ENCODE measurements at regions not wholly inside any gene's neighbourhood (a gene's known extent, or its start where the extent isn't known, plus 50 kb on each side); places are given as distances from the start of the nearest gene placed in this dataset.

GRCh38 chr6:23403460-23403859 lies 722.6 kb upstream of the NRSN1 start:
- no peaks in the 10 kb centered on the region for H3K36me3 ChIP-seq
- no peaks in the 10 kb centered on the region for H3K9me3 ChIP-seq
- H3K4me3 ChIP-seq, result no peak overlapping the region
- H3K27ac ChIP-seq, result no peak overlapping the region
- TF ChIP-seq, protein P1, sequence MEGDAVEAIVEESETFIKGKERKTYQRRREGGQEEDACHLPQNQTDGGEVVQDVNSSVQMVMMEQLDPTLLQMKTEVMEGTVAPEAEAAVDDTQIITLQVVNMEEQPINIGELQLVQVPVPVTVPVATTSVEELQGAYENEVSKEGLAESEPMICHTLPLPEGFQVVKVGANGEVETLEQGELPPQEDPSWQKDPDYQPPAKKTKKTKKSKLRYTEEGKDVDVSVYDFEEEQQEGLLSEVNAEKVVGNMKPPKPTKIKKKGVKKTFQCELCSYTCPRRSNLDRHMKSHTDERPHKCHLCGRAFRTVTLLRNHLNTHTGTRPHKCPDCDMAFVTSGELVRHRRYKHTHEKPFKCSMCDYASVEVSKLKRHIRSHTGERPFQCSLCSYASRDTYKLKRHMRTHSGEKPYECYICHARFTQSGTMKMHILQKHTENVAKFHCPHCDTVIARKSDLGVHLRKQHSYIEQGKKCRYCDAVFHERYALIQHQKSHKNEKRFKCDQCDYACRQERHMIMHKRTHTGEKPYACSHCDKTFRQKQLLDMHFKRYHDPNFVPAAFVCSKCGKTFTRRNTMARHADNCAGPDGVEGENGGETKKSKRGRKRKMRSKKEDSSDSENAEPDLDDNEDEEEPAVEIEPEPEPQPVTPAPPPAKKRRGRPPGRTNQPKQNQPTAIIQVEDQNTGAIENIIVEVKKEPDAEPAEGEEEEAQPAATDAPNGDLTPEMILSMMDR (IDR thresholded peaks at IDR 0.05), result no peak
- TF ChIP-seq POLR2A (IDR thresholded peaks at IDR 0.05) (no peak), EP300 (IDR thresholded peaks at IDR 0.05) (no peak)
- WGBS, 2 donors, result 70 to 76% methylated on average over 5 of the region's 5 CpGs
- DNase-seq (ENCODE audit: low spot score in 2 of 2), result no peak
- H3K27me3 ChIP-seq, result no peaks in the 10 kb centered on the region
- H3K4me1 ChIP-seq, result no peaks in the 10 kb centered on the region

- 60 to 79% methylated on average over 7 of the region's 7 CpGs for WGBS, 2 donors
- no peaks in the 10 kb centered on the region for H3K9me3 ChIP-seq
- H3K27ac ChIP-seq, result no peak overlapping the region
Observed at GRCh38 chr6:23409531-23409930, 716.5 kb upstream of the NRSN1 start.

DNA sequence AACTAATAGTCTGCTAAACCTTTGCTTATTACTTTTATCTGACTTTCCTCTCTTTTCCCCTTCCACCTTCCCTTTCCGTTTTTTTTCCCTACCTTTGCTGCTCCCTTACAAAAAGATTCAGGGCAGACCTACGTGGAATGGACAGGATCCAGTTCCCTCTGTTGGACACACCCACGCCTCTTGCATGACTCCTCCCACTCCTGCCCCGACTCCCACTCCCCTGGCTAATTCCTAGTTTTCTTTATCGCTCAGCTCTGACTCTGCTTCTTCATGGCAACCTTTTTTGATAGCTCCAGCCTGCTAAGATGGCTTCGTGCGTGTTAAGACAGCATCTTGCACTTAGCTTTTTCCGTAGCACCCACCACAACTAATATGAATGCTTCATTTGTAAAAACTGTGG lies 715.6 kb upstream of the NRSN1 start:
- Histone ChIP-seq H3K9me3 (no peaks in the 10 kb centered on the region), H3K27me3 (no peaks in the 10 kb centered on the region), H3K36me3 (no peaks in the 10 kb centered on the region), H3K4me1 (no peaks in the 10 kb centered on the region), H3K27ac (no peak overlapping the region), H3K4me3 (no peak overlapping the region)
- TF ChIP-seq EP300 (IDR thresholded peaks at IDR 0.05) (no peak), POLR2A (IDR thresholded peaks at IDR 0.05) (no peak)
- TF ChIP-seq, protein P1 (IDR thresholded peaks at IDR 0.05), result no peak
- WGBS, 2 donors, result 90 to 91% methylated on average over 8 of the region's 8 CpGs
- DNase-seq (ENCODE audit: low spot score in 2 of 2), result no peak

More at GRCh38 chr6:23409531-23409930, 716.5 kb upstream of the NRSN1 start:
- no peak overlapping the region for H3K4me3 ChIP-seq
- H3K27me3 ChIP-seq, result no peaks in the 10 kb centered on the region
- H3K36me3 ChIP-seq, result no peaks in the 10 kb centered on the region
- TF ChIP-seq EP300 (IDR thresholded peaks at IDR 0.05), result no peak
- TF ChIP-seq, protein P1 (IDR thresholded peaks at IDR 0.05), result no peak
- no peak for TF ChIP-seq POLR2A (IDR thresholded peaks at IDR 0.05)
- no peak for DNase-seq (ENCODE audit: low spot score in 2 of 2)
- no peaks in the 10 kb centered on the region for H3K4me1 ChIP-seq

DNA sequence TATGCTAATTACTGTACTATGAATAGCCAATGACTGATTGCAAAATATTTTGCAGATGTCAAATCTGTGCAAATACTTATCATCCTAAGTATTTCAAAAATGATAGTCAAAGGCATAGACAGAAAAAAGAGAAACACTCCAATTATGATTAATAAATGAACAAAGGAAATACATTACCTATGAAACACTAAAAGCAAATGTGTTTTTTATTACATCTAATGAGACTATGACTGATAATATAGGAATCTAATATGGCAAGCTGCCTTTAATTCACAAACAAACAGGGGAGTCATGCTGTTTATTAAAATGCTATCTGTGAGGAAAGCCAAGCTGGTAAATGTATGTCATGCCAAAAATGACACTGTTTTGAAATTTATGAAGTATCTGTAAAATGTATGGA lies 713.2 kb upstream of the NRSN1 start:
- H3K36me3 ChIP-seq, result no peaks in the 10 kb centered on the region
- H3K4me1 ChIP-seq, result no peaks in the 10 kb centered on the region
- H3K4me3 ChIP-seq, result no peak overlapping the region
- H3K9me3 ChIP-seq, result no peaks in the 10 kb centered on the region
- TF ChIP-seq POLR2A (IDR thresholded peaks at IDR 0.05), result no peak
- TF ChIP-seq, protein P1 (IDR thresholded peaks at IDR 0.05), result no peak
- no peak for TF ChIP-seq EP300 (IDR thresholded peaks at IDR 0.05)
- no peaks in the 10 kb centered on the region for H3K27me3 ChIP-seq
- H3K27ac ChIP-seq, result no peak overlapping the region
- DNase-seq (ENCODE audit: low spot score in 2 of 2), result no peak

DNA sequence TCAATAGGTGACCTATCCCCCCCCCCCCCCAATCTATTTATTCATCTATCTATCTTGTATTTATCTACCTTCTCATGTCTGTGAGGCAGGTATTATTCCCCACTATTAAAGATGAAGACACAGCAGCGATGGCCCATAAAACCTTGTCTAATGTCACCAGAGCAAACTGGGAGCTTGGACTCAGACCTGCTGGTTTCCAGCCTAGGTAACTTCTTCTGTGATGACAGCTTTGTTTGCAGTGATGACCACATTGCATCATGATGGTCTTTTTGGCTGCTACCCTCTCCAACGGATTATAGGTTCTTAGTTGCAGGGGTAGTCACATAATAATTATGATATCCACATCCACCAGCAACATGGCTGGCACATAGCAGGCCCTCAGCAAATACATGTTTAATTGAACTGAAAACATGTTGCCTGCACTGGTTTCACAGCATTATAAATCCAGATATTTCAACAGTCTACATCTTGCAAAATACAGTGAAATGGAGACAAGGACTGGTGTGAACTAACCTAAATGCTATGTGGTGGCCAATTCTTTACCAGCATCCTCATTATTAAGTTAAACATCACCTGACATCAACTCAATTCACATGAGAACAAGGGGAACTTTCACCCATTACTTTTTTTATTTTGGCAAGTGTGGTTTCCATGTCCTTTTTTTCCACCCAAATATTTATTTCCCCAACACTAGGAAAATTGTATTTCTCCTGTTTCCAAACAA lies 712.5 kb upstream of the NRSN1 start:
- Histone ChIP-seq H3K4me3 (no peak overlapping the region), H3K4me1 (no peaks in the 10 kb centered on the region), H3K27ac (no peak overlapping the region), H3K9me3 (no peaks in the 10 kb centered on the region), H3K36me3 (no peaks in the 10 kb centered on the region), H3K27me3 (no peaks in the 10 kb centered on the region)
- no peak for DNase-seq (ENCODE audit: low spot score in 2 of 2)
- whole genome bisulfite sequencing, 2 donors, result 80 to 92% methylated on average over 2 of the region's 2 CpGs
- TF ChIP-seq POLR2A (IDR thresholded peaks at IDR 0.05), result no peak
- TF ChIP-seq, protein P1 (IDR thresholded peaks at IDR 0.05), result no peak
- no peak for TF ChIP-seq EP300 (IDR thresholded peaks at IDR 0.05)

All from tibial nerve (tissue), 4 donors.